Inferior parietal cortex (tissue), 1 donor: ENCODE measurements at regions not wholly inside any gene's neighbourhood (a gene's known extent, or its start where the extent isn't known, plus 50 kb on each side); places are given as distances from the start of the nearest gene placed in this dataset.
"Not testable (repeated sequence)": the region's sequence is repeated elsewhere in the genome, so short reads cannot be mapped to it uniquely, and the experiment has no call there.

Source experiments
- DNase-seq: peaks from one replicate; pipeline ENCODE4 v3.0.0-alpha.2; 2016; ENCODE audit errors: extremely low spot score

DNA sequence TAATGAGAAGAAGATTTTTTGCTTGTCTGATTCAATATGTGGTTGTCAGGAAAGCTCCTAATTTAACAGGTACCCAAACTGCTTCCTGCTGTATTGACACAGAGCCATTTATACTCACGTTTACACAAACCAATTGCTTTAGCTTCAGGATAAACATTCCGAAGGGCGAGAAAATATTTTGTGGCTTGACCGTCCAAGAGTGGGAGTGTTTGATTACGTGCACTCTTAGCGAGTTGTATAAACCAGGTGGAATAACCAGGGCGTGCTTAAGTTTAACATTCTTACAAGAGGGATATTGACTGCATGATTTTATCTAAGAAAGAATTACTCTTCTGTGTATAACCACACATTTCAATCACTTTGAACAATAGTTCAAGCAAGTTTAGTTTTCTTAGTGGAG, 278.7 kb upstream of the TYRP1 start:
- no peak for DNase-seq

DNA sequence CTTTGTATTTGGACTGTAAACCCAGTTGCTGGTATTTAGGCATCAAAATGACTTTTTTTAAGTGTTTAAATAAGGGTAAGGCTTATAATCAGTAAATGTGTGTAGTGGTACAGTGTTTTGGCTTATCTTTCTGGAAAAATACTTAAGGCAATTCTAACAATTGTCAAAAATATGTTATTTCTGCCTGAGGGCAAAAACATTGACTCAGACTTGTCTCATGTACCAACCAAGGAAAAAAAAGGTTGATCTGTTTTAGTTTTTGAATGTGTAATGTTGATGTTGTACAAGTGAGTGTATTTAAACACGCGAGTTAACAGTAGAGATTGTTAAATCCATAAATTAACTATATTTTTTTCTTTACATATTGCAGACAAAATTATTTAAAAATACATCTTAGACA, 277.8 kb upstream of the TYRP1 start:
- no peak for DNase-seq

GRCh38 chr9:12416716-12417115, 276.5 kb upstream of the TYRP1 start:
- no peak for DNase-seq

GRCh38 chr9:12424243-12424642, 268.9 kb upstream of the TYRP1 start:
- DNase-seq, result no peak

GRCh38 chr9:12425878-12426864, 267.0 kb upstream of the TYRP1 start:
- DNase-seq, result peak; percentile 32

DNA sequence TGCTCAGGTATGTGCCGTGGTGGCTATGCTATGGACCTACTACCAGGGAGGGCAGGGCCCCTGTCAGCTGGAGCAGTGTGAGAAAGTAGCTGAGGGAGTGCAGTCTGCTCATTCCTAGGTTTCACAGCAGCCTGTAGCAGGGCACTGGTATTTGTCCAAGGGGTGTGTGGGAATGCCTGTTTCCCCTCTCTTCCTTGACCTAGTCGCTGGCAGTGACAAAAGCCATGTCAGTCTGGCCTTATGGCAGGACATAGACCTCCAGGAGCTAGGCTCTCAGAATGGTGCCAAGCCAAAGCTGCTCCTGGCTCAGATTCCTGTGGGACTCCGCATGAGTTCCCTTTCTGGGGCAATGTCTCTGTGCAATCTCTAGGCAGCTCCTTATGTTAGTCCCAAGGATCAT, 253.9 kb upstream of the TYRP1 start:
- DNase-seq, result no peak

- DNase-seq, result not testable (repeated sequence)
These were observed 252.1 kb upstream of the TYRP1 start for GRCh38 chr9:12441080-12441479.

- DNase-seq, result no peak
These were observed 251.7 kb upstream of the TYRP1 start for GRCh38 chr9:12441506-12441905.

DNA sequence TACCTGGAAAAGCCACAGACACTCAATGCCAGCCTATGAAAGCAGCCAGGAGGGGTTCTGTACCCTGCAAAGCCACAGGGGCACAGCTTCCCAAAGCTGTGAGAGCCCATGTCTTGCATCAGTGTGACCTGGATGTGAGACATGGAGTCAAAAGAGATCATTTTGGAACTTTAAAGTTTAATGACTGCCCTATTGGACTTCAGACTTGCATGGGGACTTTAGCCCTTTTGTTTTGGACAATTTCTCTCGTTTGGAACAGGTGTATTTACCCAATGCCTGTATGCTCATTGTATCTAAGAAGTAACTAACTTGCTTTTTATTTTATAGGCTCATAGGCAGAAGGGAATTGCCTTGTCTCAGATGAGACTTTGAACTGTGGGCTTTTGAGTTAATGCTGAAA, 244.9 kb upstream of the TYRP1 start:
- no peak for DNase-seq

DNA sequence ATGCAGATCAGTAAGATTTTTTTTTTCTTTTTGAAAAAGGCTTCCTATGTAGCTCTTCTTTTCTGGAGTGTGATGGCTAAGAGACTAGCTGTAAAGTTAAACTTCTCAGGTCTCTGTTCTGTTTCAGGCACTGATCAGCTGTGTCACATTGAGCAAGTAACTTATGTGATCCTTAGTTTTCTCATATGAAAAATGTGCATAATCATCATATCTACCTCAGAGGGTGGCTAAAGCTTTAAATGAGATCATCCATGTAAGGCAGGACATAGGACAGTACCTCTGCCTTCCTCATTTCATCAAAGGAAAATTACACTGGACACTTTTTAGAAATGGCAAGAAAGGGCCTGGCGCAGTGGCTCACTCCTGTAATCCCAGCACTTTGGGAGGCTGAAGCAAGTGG, 235.9 kb upstream of the TYRP1 start:
- no peak for DNase-seq

DNA sequence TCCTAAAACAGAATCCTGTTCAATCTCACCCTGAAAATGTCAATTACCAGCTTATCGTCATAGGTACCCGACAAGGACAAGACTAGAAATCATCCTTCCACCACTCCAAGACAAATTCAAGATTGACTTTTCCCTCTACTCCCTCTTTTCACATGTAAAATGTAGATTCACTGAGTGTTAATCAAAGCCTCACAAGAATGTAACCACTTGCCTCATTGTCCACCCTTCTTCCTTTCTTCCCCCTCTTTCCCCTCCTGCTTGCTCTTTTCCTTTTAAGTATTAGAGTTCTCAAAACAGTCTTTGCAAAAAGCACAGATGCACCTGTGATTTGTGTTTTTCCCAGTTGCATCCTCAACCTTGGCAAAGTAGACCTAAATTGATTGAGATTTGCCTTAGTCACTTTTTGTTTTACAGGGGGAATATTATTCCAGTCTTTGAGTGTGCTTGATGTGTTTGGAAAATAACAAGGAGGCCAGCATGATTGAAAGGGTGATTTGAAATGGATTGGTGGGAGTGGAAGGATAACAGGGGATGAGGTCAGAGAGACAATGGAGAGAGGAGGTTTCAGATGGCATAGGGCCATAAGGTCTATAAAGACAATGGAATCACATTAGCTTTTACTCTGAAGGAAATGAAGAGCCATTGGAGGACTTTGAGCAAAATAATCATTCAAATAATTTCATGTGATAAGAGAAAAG, 231.3 kb upstream of the TYRP1 start:
- no peak for DNase-seq

DNA sequence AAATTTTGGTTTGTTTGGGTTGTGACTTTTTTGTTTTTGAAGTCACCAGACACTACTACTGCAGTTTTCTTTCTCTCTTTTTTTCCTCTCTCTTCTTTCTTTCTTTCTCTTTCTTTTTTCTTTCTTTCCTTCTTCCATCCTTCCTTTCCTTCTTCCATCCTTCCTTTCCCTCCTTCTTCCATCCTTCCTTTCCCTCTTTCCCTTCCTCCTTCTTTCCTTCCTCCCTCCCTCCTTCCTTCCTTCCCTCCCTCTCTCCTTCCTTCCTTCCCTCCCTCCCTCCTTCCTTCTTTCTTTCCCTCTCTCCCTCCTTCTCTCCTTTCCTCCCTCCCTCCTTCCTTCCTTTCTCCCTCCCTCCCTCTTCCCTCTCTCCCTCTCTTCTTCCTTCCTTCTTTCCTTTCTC, 230.3 kb upstream of the TYRP1 start:
- DNase-seq, result no peak

GRCh38 chr9:12463641-12464040, 229.5 kb upstream of the TYRP1 start:
- peak; percentile 15 for DNase-seq

- no peak for DNase-seq
These were observed 228.8 kb upstream of the TYRP1 start for GRCh38 chr9:12464400-12464799.

DNA sequence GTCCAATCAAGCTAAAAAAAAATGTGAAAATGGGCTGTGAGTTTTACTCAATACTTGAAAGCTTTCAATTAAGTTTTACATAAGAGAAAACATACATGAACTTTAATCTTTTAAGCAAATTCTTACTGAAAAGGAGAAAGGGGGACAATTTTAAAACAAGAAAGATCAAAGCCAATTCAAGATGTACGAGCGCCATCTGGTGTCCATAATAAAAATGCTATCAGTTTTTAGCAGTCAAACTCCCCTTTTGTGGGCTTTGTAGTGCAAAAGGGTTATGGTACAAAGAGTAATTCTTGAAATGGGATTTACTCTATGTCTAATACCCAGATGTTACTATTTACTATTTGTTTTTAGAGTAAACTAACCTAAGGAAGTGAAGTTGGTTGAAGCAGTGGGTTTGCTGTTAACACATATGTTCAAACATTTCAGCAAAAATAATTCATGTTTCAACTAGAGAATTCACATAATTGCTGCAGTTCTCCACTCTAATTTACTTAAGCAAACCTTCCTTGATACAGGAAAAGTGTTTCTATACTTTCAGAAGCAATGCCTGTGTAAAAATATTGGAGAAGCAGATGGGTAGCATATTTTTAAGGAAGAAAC, 228.2 kb upstream of the TYRP1 start:
- peak; percentile 57 for DNase-seq

DNA sequence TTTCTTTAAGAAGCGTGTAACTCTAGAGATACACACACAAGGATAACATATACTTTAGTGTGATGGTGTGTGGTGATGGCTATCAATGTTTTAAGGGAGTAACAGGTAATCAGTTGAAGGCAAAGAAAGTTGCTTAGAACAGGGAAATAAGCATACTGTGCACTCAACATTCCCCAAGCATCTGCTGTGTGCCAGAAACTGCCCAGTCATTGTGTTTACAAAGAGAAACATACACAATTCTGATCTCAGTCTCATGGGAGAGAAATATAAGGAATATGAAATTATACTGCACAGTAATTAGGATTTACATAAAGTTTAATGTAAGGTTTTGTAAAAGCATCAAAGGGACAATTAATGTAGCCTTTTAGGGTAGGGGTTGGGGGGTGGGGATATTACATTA, 224.1 kb upstream of the TYRP1 start:
- DNase-seq, result no peak

DNA sequence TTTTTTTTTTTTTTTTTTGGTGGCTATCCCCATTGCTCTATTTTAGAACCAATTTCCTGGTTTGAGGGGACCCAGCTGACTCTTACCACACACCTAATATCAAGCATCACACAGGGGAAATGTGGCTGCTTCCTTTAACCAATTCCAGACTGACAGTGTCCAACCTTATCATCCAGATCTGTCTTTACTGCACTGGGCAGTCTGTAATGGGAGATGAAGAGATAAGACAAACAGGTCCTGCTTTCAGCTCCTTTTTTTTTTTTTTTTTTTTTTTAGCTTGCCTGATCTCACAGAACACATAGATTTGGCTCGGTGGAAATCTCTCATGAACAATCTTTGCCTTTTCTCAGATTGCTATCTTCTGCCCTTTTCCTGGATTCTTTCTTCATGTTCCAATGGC, 198.8 kb upstream of the TYRP1 start:
- DNase-seq, result no peak

- DNase-seq, result no peak
These were observed 195.4 kb upstream of the TYRP1 start for GRCh38 chr9:12497790-12498189.

GRCh38 chr9:12502520-12502919, 190.7 kb upstream of the TYRP1 start:
- no peak for DNase-seq

DNA sequence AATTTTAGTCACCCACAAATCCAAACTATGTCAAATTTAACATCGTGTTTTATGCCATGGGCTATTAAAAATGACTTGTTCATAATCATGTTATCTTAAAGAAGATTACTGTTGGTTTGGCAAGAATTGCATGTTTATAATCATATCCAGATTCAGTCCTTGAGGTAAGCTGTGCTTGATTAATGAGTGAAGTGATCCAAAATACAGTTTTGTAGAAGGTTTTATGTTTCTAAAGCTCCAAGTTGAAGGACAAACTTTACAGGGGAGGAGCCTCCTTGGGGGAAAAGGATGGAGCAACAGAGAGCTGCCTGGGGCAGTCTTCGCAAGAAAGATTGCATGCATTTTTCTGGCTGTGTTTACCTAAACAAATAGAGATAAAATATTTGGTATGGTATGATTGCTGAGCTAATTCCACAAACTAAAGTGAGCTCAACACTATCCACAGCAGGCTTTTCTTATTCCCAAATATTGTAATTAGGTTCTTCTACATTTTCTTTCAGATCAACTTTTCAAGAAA, 189.5 kb upstream of the TYRP1 start:
- DNase-seq, result no peak

DNA sequence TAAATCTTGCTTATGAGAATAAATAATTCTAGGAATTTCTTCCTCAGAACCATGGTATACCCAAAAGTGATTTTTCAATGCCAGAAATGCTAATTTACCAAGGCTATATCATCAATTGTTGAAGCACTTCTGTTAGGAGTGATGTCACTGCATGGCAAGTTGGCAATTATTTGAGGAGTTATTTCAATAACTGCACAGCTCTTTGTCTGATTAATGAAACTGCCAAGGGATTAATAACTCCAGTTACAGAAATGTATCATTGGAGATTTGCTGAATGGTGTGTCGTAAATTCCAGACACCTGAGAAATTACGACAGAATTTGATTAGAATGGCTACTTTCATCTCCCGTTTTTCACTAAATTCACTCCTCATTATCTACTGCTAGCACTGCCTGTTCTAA, 182.6 kb upstream of the TYRP1 start:
- DNase-seq, result no peak

GRCh38 chr9:12511726-12512125, 181.5 kb upstream of the TYRP1 start:
- no peak for DNase-seq
